ENCODE measurements at regions not wholly inside any gene's neighbourhood (a gene's known extent, or its start where the extent isn't known, plus 50 kb on each side); places are given as distances from the start of the nearest gene placed in this dataset.

DNA sequence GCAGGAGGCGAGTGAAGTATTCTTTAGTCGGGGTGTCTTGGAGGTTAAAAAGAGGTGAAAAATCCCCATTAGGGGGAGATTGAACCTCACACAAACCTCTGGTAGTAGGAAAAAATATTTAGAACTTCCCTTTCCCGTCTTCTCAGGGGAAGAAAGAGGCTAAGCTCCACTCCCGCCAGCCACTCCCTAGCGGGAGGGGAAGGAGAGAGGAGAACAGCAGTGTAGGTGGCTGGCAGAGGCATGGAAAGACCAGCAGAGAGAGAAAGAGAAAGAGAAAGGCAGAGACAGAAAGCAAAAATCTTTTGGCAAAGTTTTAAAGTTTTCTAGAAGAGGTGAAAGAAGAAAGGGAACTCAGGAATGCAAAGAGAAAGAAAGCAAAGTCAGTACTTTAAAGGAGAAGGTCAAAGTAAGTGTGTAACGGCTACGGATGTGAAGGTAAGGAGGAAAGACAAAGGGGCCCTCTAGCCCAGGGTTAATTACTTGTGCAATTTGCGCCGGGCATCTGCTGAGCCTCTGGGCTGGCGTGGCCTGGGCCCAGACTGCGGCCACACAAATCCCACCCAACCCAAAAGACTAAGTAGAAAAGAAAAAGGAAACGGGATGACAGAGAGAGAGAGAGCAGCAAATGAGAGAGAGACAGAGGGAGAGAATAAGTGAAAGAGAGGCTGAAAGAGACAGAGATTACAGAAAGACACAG, 72.3 kb upstream of the ZNF746 start:
- no peaks in the 10 kb centered on the region for H3K4me1 ChIP-seq (ENCODE audit: low read depth, poor library complexity, severe bottlenecking)
- H3K36me3 ChIP-seq (ENCODE audit: insufficient read depth): peaks cover 3% of the 10 kb centered on the region; the same call in 1 of the 2 replicates
- H3K4me3 ChIP-seq (IDR thresholded peaks at IDR 0.05; ENCODE audit: insufficient read depth, low read depth, low read length): no peak overlapping the region
- no peaks in the 10 kb centered on the region for H3K27me3 ChIP-seq (ENCODE audit: insufficient read depth, low read depth)
- TF ChIP-seq, protein P1, sequence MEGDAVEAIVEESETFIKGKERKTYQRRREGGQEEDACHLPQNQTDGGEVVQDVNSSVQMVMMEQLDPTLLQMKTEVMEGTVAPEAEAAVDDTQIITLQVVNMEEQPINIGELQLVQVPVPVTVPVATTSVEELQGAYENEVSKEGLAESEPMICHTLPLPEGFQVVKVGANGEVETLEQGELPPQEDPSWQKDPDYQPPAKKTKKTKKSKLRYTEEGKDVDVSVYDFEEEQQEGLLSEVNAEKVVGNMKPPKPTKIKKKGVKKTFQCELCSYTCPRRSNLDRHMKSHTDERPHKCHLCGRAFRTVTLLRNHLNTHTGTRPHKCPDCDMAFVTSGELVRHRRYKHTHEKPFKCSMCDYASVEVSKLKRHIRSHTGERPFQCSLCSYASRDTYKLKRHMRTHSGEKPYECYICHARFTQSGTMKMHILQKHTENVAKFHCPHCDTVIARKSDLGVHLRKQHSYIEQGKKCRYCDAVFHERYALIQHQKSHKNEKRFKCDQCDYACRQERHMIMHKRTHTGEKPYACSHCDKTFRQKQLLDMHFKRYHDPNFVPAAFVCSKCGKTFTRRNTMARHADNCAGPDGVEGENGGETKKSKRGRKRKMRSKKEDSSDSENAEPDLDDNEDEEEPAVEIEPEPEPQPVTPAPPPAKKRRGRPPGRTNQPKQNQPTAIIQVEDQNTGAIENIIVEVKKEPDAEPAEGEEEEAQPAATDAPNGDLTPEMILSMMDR (conservative IDR thresholded peaks at IDR 0.05; ENCODE audit: low read depth, low read length): no peak
- H3K27ac ChIP-seq: no peak overlapping the region
- H4K20me1 ChIP-seq (ENCODE audit: insufficient read depth): no peaks in the 10 kb centered on the region
- no peak overlapping the region for H3K9ac ChIP-seq
- no peak overlapping the region for H2AFZ ChIP-seq (ENCODE audit: low read depth)
- no peaks in the 10 kb centered on the region for H3K79me2 ChIP-seq (ENCODE audit: insufficient read depth, low read depth)
- no peak overlapping the region for H3K4me2 ChIP-seq

DNA sequence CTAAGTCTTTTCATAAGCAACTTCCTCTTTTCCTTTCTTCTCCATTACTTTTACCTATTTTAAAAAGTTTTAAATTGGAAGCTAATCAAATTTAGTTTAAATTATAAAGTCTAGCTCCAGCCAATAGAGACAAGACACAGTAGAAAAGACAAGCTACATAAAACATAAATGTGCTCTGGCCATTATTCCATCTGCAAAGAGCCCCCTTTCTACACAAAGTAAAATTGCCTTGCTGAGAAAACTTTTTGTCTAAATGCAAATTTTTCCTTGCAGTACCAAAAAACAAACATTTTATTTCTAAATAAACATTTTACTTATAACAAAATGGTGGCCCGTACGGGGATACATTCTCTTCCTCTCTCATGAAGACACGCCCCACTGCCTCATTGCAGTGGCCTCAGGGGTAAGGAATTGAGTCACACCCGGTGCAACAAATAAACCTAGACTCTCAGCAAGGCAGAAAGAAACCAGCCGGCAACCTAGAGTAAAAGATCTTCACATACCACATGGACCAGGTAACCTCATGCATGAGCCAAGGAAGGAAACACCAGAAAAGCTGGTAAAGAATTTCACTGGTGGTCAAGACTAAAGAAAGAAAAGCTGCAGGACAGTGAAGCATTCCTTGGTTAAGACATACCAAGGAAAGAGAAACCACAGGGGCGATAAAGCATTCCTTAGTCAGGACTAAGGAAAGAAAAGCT, 71.6 kb upstream of the ZNF746 start:
- no peak overlapping the region for H3K4me2 ChIP-seq
- no peak overlapping the region for H3K9ac ChIP-seq

DNA sequence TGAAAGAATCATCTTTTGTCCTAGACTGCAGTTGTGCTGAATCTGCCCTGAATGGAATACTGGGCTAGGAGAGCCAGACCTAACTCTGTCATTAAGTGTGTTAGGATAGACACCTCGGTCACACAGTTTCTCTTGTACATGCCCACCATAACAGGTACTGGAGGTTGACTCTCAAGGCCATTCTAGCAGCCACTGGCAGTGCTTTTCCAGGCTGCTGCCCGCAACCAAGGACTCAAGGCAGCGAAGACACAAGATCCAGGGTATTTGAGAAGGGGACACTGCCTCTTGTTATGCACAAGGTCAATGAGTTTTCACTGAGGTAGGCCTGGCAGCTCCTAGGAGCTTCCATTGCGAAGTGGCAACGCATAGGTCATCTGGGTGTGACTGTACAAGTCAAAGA, 70.6 kb upstream of the ZNF746 start:
- peaks cover 3% of the 10 kb centered on the region; the same call in 1 of the 2 replicates for H3K36me3 ChIP-seq (ENCODE audit: insufficient read depth)
- H3K4me2 ChIP-seq: no peak overlapping the region
- H2AFZ ChIP-seq (ENCODE audit: low read depth): no peak overlapping the region
- H3K9ac ChIP-seq: no peak overlapping the region
- H3K79me2 ChIP-seq (ENCODE audit: insufficient read depth, low read depth): no peaks in the 10 kb centered on the region
- H3K4me1 ChIP-seq (ENCODE audit: low read depth, poor library complexity, severe bottlenecking): no peaks in the 10 kb centered on the region
- H3K27ac ChIP-seq: no peak overlapping the region
- H4K20me1 ChIP-seq (ENCODE audit: insufficient read depth): no peaks in the 10 kb centered on the region
- H3K4me3 ChIP-seq (IDR thresholded peaks at IDR 0.05; ENCODE audit: insufficient read depth, low read depth, low read length): no peak overlapping the region
- TF ChIP-seq, protein P1 (conservative IDR thresholded peaks at IDR 0.05; ENCODE audit: low read depth, low read length): no peak
- H3K27me3 ChIP-seq (ENCODE audit: insufficient read depth, low read depth): no peaks in the 10 kb centered on the region

More for the DNA sequence above, 71.6 kb upstream of the ZNF746 start:
- Histone ChIP-seq H3K36me3 (ENCODE audit: insufficient read depth) (peaks cover 3% of the 10 kb centered on the region; the same call in 1 of the 2 replicates), H3K4me3 (IDR thresholded peaks at IDR 0.05; ENCODE audit: insufficient read depth, low read depth, low read length) (no peak overlapping the region), H3K27ac (no peak overlapping the region), H3K27me3 (ENCODE audit: insufficient read depth, low read depth) (no peaks in the 10 kb centered on the region), H4K20me1 (ENCODE audit: insufficient read depth) (no peaks in the 10 kb centered on the region), H3K4me1 (ENCODE audit: low read depth, poor library complexity, severe bottlenecking) (no peaks in the 10 kb centered on the region), H2AFZ (ENCODE audit: low read depth) (no peak overlapping the region), H3K79me2 (ENCODE audit: insufficient read depth, low read depth) (no peaks in the 10 kb centered on the region)
- TF ChIP-seq, protein P1 (conservative IDR thresholded peaks at IDR 0.05; ENCODE audit: low read depth, low read length): no peak

DNA sequence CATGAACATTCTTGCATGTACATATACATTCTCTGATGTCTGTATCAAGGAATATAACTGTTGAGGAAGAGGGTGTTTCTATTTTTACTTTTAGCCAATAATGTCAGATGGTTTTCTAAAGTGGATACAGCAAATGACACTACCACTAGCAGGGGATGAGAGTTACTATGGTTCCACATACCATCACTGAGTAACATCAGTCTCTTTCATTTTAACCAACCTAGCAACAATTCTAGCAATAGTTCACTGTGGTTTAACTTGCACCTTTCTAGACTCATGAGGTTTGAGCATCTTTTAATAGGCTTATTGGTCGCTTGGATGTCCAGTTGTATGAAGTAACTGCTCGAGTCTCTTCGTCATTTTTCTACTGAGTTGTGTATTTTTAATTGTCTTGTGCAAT, 68.5 kb upstream of the ZNF746 start:
- no peak overlapping the region for H2AFZ ChIP-seq (ENCODE audit: low read depth)
- H3K36me3 ChIP-seq (ENCODE audit: insufficient read depth): peaks cover 3% of the 10 kb centered on the region; the same call in 1 of the 2 replicates
- no peak overlapping the region for H3K4me2 ChIP-seq
- no peaks in the 10 kb centered on the region for H3K4me1 ChIP-seq (ENCODE audit: low read depth, poor library complexity, severe bottlenecking)
- H3K4me3 ChIP-seq (IDR thresholded peaks at IDR 0.05; ENCODE audit: insufficient read depth, low read depth, low read length): no peak overlapping the region
- no peaks in the 10 kb centered on the region for H3K27me3 ChIP-seq (ENCODE audit: insufficient read depth, low read depth)
- no peaks in the 10 kb centered on the region for H3K79me2 ChIP-seq (ENCODE audit: insufficient read depth, low read depth)
- TF ChIP-seq, protein P1 (conservative IDR thresholded peaks at IDR 0.05; ENCODE audit: low read depth, low read length): no peak
- no peak overlapping the region for H3K27ac ChIP-seq
- no peaks in the 10 kb centered on the region for H4K20me1 ChIP-seq (ENCODE audit: insufficient read depth)
- no peak overlapping the region for H3K9ac ChIP-seq
